ENCODE measurements at regions not wholly inside any gene's neighbourhood (a gene's known extent, or its start where the extent isn't known, plus 50 kb on each side); places are given as distances from the start of the nearest gene placed in this dataset.

DNA sequence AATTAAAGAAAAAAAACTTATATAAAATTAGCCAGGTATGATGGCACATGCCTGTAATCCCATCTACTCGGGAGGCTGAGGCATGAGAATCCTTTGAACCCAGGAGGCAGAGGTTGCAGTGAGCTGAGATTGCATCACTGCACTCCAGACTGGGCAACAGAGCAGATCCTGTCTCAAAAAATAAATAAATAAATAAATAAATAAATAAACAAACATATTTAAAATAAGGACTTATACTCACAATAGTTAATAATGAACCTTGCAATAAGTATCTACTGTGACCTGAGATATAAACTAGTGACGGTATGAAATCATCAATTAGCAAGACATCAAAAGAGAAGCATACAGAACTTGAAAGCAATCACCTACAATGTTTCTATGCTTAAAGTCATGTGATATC is 548.4 kb upstream of the JARID2 start:
- H3K4me3 Mint-ChIP-seq (ENCODE audit: unreplicated experiment): no peak overlapping the region
- H3K4me1 Mint-ChIP-seq (ENCODE audit: low read depth, unreplicated experiment): peaks cover 2% of the 10 kb centered on the region
- H3K36me3 Mint-ChIP-seq (ENCODE audit: unreplicated experiment): peaks cover 9% of the 10 kb centered on the region
- no peak overlapping the region for H3K27ac Mint-ChIP-seq (ENCODE audit: unreplicated experiment)
- no peak for DNase-seq
- TF ChIP-seq, protein P1, sequence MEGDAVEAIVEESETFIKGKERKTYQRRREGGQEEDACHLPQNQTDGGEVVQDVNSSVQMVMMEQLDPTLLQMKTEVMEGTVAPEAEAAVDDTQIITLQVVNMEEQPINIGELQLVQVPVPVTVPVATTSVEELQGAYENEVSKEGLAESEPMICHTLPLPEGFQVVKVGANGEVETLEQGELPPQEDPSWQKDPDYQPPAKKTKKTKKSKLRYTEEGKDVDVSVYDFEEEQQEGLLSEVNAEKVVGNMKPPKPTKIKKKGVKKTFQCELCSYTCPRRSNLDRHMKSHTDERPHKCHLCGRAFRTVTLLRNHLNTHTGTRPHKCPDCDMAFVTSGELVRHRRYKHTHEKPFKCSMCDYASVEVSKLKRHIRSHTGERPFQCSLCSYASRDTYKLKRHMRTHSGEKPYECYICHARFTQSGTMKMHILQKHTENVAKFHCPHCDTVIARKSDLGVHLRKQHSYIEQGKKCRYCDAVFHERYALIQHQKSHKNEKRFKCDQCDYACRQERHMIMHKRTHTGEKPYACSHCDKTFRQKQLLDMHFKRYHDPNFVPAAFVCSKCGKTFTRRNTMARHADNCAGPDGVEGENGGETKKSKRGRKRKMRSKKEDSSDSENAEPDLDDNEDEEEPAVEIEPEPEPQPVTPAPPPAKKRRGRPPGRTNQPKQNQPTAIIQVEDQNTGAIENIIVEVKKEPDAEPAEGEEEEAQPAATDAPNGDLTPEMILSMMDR (IDR thresholded peaks at IDR 0.05; ENCODE audit: partially characterized antibody, unreplicated experiment): no peak
- H3K27me3 Mint-ChIP-seq (ENCODE audit: unreplicated experiment): no peaks in the 10 kb centered on the region
- peaks cover 1% of the 10 kb centered on the region for H3K9me3 Mint-ChIP-seq (ENCODE audit: unreplicated experiment)

DNA sequence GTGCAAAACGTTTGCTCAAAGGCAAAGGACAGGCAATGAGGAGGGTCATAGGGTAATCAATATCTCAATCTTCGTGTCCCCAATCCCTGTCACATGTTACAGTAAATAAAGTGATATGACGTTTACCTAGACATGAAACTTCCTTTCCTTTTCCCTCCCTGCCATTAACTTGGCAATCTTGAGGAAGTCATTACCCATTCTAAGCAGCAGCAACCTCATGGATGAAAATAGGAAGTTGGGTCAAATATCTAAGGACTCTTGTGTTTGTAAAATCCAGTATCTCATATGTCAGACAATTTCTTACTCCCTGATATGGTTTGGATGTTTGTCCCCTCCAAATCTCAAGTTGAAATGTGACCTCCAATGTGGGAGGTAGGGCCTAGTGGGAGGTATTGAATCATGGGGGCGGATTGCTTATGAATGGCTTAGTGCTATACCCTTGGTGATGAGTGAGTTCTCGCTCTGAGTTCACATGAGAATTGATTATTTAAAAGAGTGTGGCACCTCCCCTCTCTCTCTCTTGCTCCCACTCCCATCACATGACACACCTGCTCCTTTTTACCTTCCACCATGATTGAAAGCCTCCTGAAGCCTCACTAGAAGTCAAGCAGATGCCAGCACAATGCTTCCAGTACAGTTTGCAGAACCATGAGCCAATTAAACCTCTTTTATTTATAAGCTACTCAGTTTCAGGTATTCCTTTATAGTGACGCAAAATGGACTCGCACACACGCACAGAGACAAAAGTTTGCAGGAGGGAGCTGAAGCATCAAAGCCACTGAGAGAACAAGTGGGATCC is 545.9 kb upstream of the JARID2 start:
- TF ChIP-seq, protein P1 (IDR thresholded peaks at IDR 0.05; ENCODE audit: partially characterized antibody, unreplicated experiment): no peak
- Mint-ChIP-seq H3K9me3 (ENCODE audit: unreplicated experiment) (peaks cover 1% of the 10 kb centered on the region), H3K36me3 (ENCODE audit: unreplicated experiment) (peaks cover 9% of the 10 kb centered on the region), H3K4me3 (ENCODE audit: unreplicated experiment) (no peak overlapping the region), H3K4me1 (ENCODE audit: low read depth, unreplicated experiment) (no peaks in the 10 kb centered on the region), H3K27me3 (ENCODE audit: unreplicated experiment) (no peaks in the 10 kb centered on the region), H3K27ac (ENCODE audit: unreplicated experiment) (no peak overlapping the region)
- DNase-seq: no peak

DNA sequence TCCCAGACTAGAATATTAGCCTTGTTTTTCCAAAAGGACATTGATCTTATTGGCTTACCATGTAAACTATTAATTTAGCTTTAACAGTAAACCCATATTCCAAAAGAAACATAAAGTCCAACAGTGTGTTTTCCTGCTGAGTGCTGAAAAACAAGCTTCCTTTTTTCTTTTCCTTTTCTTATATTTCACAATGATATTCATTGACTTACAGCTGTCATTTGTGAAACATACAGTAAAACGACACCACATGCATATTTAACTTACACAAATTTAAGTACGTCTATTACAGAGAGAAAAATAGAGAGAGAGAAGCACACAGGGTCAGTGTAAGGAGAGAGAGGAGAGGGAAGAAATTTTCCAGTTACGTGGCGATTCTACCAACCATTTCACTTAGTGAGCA is 543.9 kb upstream of the JARID2 start:
- Mint-ChIP-seq H3K4me3 (ENCODE audit: unreplicated experiment) (no peak overlapping the region), H3K4me1 (ENCODE audit: low read depth, unreplicated experiment) (no peaks in the 10 kb centered on the region), H3K27ac (ENCODE audit: unreplicated experiment) (no peak overlapping the region), H3K36me3 (ENCODE audit: unreplicated experiment) (peaks cover 9% of the 10 kb centered on the region), H3K27me3 (ENCODE audit: unreplicated experiment) (no peaks in the 10 kb centered on the region), H3K9me3 (ENCODE audit: unreplicated experiment) (peaks cover 1% of the 10 kb centered on the region)
- DNase-seq: no peak
- TF ChIP-seq, protein P1 (IDR thresholded peaks at IDR 0.05; ENCODE audit: partially characterized antibody, unreplicated experiment): no peak

DNA sequence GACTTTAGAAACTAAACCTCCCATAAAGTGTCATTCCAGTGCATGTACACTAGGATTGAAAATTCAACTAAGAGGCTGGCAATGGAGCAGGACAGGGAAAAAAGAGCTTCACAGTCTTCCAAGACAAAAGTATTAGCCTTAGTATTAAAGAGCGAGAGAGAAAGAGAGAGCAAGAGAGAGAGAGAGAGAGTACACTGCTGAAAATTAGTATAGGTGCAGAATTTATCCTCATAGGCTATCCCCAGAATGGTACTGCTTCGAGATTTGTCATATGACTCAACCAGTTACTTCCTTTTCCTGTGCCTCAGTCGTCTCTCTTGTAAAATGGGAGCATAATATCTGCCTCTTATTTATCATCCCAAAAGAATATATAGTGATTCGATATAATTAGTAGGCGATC is 543.2 kb upstream of the JARID2 start:
- Mint-ChIP-seq H3K27ac (ENCODE audit: unreplicated experiment) (no peak overlapping the region), H3K9me3 (ENCODE audit: unreplicated experiment) (peaks cover 1% of the 10 kb centered on the region), H3K36me3 (ENCODE audit: unreplicated experiment) (peaks cover 9% of the 10 kb centered on the region), H3K4me3 (ENCODE audit: unreplicated experiment) (no peak overlapping the region), H3K4me1 (ENCODE audit: low read depth, unreplicated experiment) (no peaks in the 10 kb centered on the region), H3K27me3 (ENCODE audit: unreplicated experiment) (no peaks in the 10 kb centered on the region)
- DNase-seq: no peak
- TF ChIP-seq, protein P1 (IDR thresholded peaks at IDR 0.05; ENCODE audit: partially characterized antibody, unreplicated experiment): peak; percentile 12

DNA sequence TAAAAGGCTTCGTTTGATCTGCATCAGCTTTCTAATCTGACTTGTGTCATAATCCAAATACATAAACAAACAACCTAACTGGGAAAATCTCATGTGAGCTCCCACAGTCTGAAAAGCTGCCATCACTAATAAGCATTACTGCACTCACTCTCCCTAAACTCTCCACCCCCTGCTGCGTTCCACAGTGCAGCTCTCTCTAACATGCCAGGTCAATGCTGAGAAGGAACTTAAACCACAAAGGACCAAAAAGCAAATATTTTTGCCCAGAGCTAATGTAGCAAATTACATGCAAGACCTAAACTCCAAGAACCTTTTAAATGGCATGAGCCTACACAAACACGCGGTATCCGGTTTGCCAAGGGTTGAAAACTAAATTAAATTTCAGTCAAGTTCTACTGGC is 542.3 kb upstream of the JARID2 start:
- H3K9me3 Mint-ChIP-seq (ENCODE audit: unreplicated experiment): peaks cover 1% of the 10 kb centered on the region
- H3K27me3 Mint-ChIP-seq (ENCODE audit: unreplicated experiment): peaks cover 2% of the 10 kb centered on the region

More for the DNA sequence above, 542.3 kb upstream of the JARID2 start:
- no peak for DNase-seq
- Mint-ChIP-seq H3K4me3 (ENCODE audit: unreplicated experiment) (no peak overlapping the region), H3K36me3 (ENCODE audit: unreplicated experiment) (peaks cover 9% of the 10 kb centered on the region), H3K4me1 (ENCODE audit: low read depth, unreplicated experiment) (no peaks in the 10 kb centered on the region), H3K27ac (ENCODE audit: unreplicated experiment) (no peak overlapping the region)
- TF ChIP-seq, protein P1 (IDR thresholded peaks at IDR 0.05; ENCODE audit: partially characterized antibody, unreplicated experiment): no peak

Data from glutamatergic neuron (in vitro differentiated cells).